GM12878 (cell line): ENCODE measurements at regions not wholly inside any gene's neighbourhood (a gene's known extent, or its start where the extent isn't known, plus 50 kb on each side); places are given as distances from the start of the nearest gene placed in this dataset.

Experiments used
- ATAC-seq: fragments of 200-7000 bp; cut with Tn5 transposase; 3 replicates; pipeline ENCODE4 v1.9.1; 2020; ENCODE audit warnings: mild to moderate bottlenecking, moderate library complexity
- BruUV-seq: library from RNA; stranded (reverse); fragments of 400-500 nt; replicated peaks from 2 replicates; lab custom pipeline; 2021; lab: Mats Ljungman, UMichigan
- CTCF ChIA-PET: fragments of 300-600 bp; sonication (Branson Sonifier 250); formaldehyde crosslinking; extraction: SDS; loops from one replicate; lab custom pipeline; 2021; ENCODE audit warnings: inconsistent platforms; lab: Yijun Ruan, JAX
- POLR2A ChIA-PET: fragments of 350-600 bp; formaldehyde crosslinking; extraction: SDS; loops from one replicate; lab custom pipeline; 2021; ENCODE audit warnings: inconsistent platforms; lab: Charles Lee
- RAD21 ChIA-PET: fragments of 300-600 bp; sonication (Branson Sonifier 250); formaldehyde crosslinking; loops from one replicate; lab custom pipeline; 2023; ENCODE audit warnings: antibody characterized with exemption; ENCODE audit not compliant: unreplicated experiment; lab: Charles Lee
- SMC1A ChIA-PET: fragments of 300-600 bp; sonication (Branson Sonifier 250); formaldehyde crosslinking; loops from one replicate; lab custom pipeline; 2023; ENCODE audit not compliant: unreplicated experiment, uncharacterized antibody; lab: Charles Lee
- DNase-seq: peaks from one replicate; pipeline ENCODE4 v3.0.0-alpha.2; 2011; ENCODE audit warnings: low read depth, low spot score
- FAIRE-seq: peaks from 3 replicates; lab custom pipeline; 2011; peaks lifted over from hg19 to GRCh38; lab: Jason Lieb, UNC
- H2AFZ ChIP-seq: 2 replicates; pipeline ENCODE4 v1.6.0; 2011; ENCODE audit warnings: low read depth, low read length, control low read depth; ENCODE audit not compliant: control insufficient read depth
- H3K27ac ChIP-seq: 2 replicates; pipeline ENCODE4 v1.5.1; 2011; ENCODE audit warnings: control low read depth; ENCODE audit not compliant: control insufficient read depth, insufficient read depth
- H3K27me3 ChIP-seq, 2 experiments: replicated peaks in 1 of 2; 2 replicates each; pipeline versions ENCODE4 v1.6.0 to v1.6.1; 2011; ENCODE audit warnings: low read length in 1 of 2; ENCODE audit not compliant: control insufficient read depth in 2 of 2, insufficient read depth in 2 of 2
- H3K36me3 ChIP-seq, 2 experiments: 2 replicates each; pipeline ENCODE4 v1.5.1; 2011; ENCODE audit warnings: low read length in 1 of 2; ENCODE audit not compliant: control insufficient read depth in 2 of 2, insufficient read depth in 2 of 2
- H3K4me1 ChIP-seq: 2 replicates; pipeline ENCODE4 v1.6.1; 2011; ENCODE audit warnings: mild to moderate bottlenecking, low read length, moderate library complexity, mixed read lengths; ENCODE audit not compliant: control insufficient read depth, insufficient read depth
- H3K4me2 ChIP-seq: 2 replicates; pipeline ENCODE4 v1.6.0; 2011; ENCODE audit warnings: control low read depth; ENCODE audit not compliant: control insufficient read depth, insufficient read depth
- H3K4me3 ChIP-seq: fragments of 200-600 bp; sonication (generic); 2 replicates; pipeline ENCODE4 v1.5.1; 2016
- H3K79me2 ChIP-seq: 2 replicates; pipeline ENCODE4 v1.6.0; 2011; ENCODE audit warnings: low read length; ENCODE audit not compliant: control insufficient read depth, insufficient read depth
- H3K9ac ChIP-seq: 2 replicates; pipeline ENCODE4 v1.8.0; 2011; ENCODE audit warnings: low read length, control low read depth, mixed read lengths; ENCODE audit not compliant: control insufficient read depth, insufficient read depth
- H3K9me3 ChIP-seq: replicated peaks from 3 replicates; pipeline ENCODE4 v1.5.1; 2011; ENCODE audit warnings: mild to moderate bottlenecking, low read length; ENCODE audit not compliant: control insufficient read depth, insufficient read depth
- H4K20me1 ChIP-seq: 2 replicates; pipeline ENCODE4 v1.6.0; 2011; ENCODE audit not compliant: control insufficient read depth, insufficient read depth
- CBX5 ChIP-seq: sonication (generic); IDR thresholded peaks from 2 replicates; pipeline ENCODE4 v1.6.1; 2016; ENCODE audit warnings: low read depth, moderate library complexity, mild to moderate bottlenecking, inconsistent platforms
- CHD1 ChIP-seq: IDR thresholded peaks from 2 replicates; pipeline ENCODE4 v1.6.1; 2012; ENCODE audit warnings: low read depth, low read length, improper control_type of control experiment
- HDAC6 ChIP-seq: fragments of 200-600 bp; sonication (generic); IDR thresholded peaks from one replicate; pipeline ENCODE4 v1.8.0; 2017; ENCODE audit warnings: antibody characterized with exemption; ENCODE audit not compliant: unreplicated experiment
- IKZF1 ChIP-seq: fragments of 450-650 bp; conservative IDR thresholded peaks from 2 replicates; pipeline ENCODE4 v1.6.1; 2017; ENCODE audit warnings: antibody characterized with exemption, mild to moderate bottlenecking
- MEF2B ChIP-seq: fragments of 450-650 bp; IDR thresholded peaks from 2 replicates; pipeline ENCODE4 v1.6.1; 2018; ENCODE audit warnings: mild to moderate bottlenecking, moderate library complexity; ENCODE audit not compliant: partially characterized antibody, poor library complexity, severe bottlenecking
- MYB ChIP-seq: fragments of 150-350 bp; IDR thresholded peaks from 2 replicates; pipeline ENCODE4 v1.6.1; 2014; ENCODE audit warnings: mild to moderate bottlenecking, low read depth, low read length, borderline replicate concordance
- SMARCA5 ChIP-seq: fragments of 450-650 bp; IDR thresholded peaks from 2 replicates; pipeline ENCODE4 v1.6.1; 2017; ENCODE audit warnings: mild to moderate bottlenecking
- SREBF2 ChIP-seq: IDR thresholded peaks from 2 replicates; pipeline ENCODE4 v1.6.1; 2012; ENCODE audit warnings: mild to moderate bottlenecking, low read length
- SUZ12 ChIP-seq: fragments of 200-600 bp; sonication (generic); IDR thresholded peaks from one replicate; pipeline ENCODE4 v1.6.1; 2018; ENCODE audit warnings: antibody characterized with exemption, mild to moderate bottlenecking; ENCODE audit not compliant: unreplicated experiment
- TARDBP ChIP-seq: IDR thresholded peaks from 2 replicates; pipeline ENCODE4 v1.6.1; 2016; ENCODE audit warnings: borderline replicate concordance
- ZNF274 ChIP-seq: IDR thresholded peaks from one replicate; pipeline ENCODE4 v1.8.0; 2011; ENCODE audit not compliant: insufficient read length, insufficient read depth
- WGBS: methylation state at CpG from one replicate; pipeline ENCODE4 v1.1.6; 2016; ENCODE audit warnings: low lambda C conversion rate; ENCODE audit not compliant: insufficient replicate concordance, insufficient coverage; ENCODE audit errors: missing lambda C conversion rate; 5-methylcytosine and 5-hydroxymethylcytosine counted together
- in situ Hi-C: fragments of 300-500 bp; cut with MboI; formaldehyde crosslinking; loops from 9 replicates; pipeline ENCODE4 v1.14.3; 2018; ENCODE audit warnings: mixed read lengths
- intact Hi-C: fragments of 100-400 bp; cut with micrococcal nuclease; formaldehyde crosslinking; loops from one replicate; pipeline ENCODE4 v1.14.2; 2022; ENCODE audit not compliant: unreplicated experiment
- TF ChIP-seq, protein P1 (sequence below): fragments of 450-650 bp; IDR thresholded peaks from 2 replicates; pipeline ENCODE4 v1.6.1; 2014; ENCODE audit warnings: mild to moderate bottlenecking
- TF ChIP-seq, protein P2 (sequence below): IDR thresholded peaks from 2 replicates; pipeline ENCODE4 v1.6.1; 2012; ENCODE audit warnings: mild to moderate bottlenecking, low read depth, low read length
- TF ChIP-seq, protein P3 (sequence below): fragments of 450-650 bp; IDR thresholded peaks from 2 replicates; pipeline ENCODE4 v1.6.1; 2017; ENCODE audit warnings: borderline replicate concordance
- TF ChIP-seq, protein P4 (sequence below), 3 experiments: IDR thresholded peaks in 2 of 3; conservative IDR thresholded peaks in 1 of 3; 2 replicates each; pipeline ENCODE4 v1.5.1; 2011; ENCODE audit warnings: low read depth in 3 of 3, low read length in 3 of 3, mild to moderate bottlenecking in 3 of 3, control low read depth in 2 of 3, moderate library complexity in 2 of 3, inconsistent platforms in 1 of 3, mixed read lengths in 1 of 3; ENCODE audit not compliant: control insufficient read depth in 2 of 3, insufficient read depth in 1 of 3; ENCODE audit errors: extremely low read depth in 1 of 3

DNA sequence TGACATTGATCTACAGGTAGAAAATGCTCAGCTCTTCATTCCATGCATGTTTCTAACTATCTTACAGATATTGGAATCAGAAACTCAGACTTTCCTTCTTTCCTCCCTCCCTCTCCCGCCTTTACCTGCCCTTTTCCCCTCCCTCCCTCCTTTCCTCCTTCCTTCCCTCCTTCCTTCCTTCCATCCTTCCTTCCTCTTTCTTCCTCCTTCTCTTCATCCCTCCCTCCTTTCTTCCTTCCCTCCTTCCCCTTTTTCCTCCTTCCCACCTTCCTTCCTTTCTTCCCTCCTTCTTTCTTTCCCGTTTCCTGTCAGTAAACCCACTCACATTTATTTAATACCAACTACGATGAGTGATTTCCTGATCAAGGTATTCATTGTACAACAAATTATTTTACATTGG, 113.4 kb upstream of the IRS2 start:
- Histone ChIP-seq H3K4me2 (no peak overlapping the region), H3K27ac (no peak overlapping the region), H4K20me1 (no peaks in the 10 kb centered on the region), H3K4me3 (no peak overlapping the region), H2AFZ (no peak overlapping the region), H3K36me3 (no peaks in the 10 kb centered on the region), H3K9me3 (no peaks in the 10 kb centered on the region), H3K4me1 (no peaks in the 10 kb centered on the region), H3K27me3 (no peaks in the 10 kb centered on the region), H3K79me2 (no peaks in the 10 kb centered on the region), H3K9ac (no peak overlapping the region)
- RAD21 ChIA-PET = no interaction called here
- intact Hi-C loops (no loop called here), in situ Hi-C loops (no loop called here)
- DNase-seq (no peak), FAIRE-seq (no peak), ATAC-seq (no peak)
- no TSS peak for BruUV-seq
- WGBS = 12% methylated on average over 3 of the region's 3 CpGs
- TF ChIP-seq, protein P1, sequence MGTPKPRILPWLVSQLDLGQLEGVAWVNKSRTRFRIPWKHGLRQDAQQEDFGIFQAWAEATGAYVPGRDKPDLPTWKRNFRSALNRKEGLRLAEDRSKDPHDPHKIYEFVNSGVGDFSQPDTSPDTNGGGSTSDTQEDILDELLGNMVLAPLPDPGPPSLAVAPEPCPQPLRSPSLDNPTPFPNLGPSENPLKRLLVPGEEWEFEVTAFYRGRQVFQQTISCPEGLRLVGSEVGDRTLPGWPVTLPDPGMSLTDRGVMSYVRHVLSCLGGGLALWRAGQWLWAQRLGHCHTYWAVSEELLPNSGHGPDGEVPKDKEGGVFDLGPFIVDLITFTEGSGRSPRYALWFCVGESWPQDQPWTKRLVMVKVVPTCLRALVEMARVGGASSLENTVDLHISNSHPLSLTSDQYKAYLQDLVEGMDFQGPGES = no peak
- TF ChIP-seq, protein P2, sequence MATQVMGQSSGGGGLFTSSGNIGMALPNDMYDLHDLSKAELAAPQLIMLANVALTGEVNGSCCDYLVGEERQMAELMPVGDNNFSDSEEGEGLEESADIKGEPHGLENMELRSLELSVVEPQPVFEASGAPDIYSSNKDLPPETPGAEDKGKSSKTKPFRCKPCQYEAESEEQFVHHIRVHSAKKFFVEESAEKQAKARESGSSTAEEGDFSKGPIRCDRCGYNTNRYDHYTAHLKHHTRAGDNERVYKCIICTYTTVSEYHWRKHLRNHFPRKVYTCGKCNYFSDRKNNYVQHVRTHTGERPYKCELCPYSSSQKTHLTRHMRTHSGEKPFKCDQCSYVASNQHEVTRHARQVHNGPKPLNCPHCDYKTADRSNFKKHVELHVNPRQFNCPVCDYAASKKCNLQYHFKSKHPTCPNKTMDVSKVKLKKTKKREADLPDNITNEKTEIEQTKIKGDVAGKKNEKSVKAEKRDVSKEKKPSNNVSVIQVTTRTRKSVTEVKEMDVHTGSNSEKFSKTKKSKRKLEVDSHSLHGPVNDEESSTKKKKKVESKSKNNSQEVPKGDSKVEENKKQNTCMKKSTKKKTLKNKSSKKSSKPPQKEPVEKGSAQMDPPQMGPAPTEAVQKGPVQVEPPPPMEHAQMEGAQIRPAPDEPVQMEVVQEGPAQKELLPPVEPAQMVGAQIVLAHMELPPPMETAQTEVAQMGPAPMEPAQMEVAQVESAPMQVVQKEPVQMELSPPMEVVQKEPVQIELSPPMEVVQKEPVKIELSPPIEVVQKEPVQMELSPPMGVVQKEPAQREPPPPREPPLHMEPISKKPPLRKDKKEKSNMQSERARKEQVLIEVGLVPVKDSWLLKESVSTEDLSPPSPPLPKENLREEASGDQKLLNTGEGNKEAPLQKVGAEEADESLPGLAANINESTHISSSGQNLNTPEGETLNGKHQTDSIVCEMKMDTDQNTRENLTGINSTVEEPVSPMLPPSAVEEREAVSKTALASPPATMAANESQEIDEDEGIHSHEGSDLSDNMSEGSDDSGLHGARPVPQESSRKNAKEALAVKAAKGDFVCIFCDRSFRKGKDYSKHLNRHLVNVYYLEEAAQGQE = no peak
- TF ChIP-seq HDAC6 (no peak), CBX5 (no peak), CHD1 (no peak), SUZ12 (no peak), TARDBP (no peak), ZNF274 (no peak), MYB (no peak), IKZF1 (no peak), MEF2B (no peak), SMARCA5 (no peak), SREBF2 (no peak)
- TF ChIP-seq, protein P3, sequence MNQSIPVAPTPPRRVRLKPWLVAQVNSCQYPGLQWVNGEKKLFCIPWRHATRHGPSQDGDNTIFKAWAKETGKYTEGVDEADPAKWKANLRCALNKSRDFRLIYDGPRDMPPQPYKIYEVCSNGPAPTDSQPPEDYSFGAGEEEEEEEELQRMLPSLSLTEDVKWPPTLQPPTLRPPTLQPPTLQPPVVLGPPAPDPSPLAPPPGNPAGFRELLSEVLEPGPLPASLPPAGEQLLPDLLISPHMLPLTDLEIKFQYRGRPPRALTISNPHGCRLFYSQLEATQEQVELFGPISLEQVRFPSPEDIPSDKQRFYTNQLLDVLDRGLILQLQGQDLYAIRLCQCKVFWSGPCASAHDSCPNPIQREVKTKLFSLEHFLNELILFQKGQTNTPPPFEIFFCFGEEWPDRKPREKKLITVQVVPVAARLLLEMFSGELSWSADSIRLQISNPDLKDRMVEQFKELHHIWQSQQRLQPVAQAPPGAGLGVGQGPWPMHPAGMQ = no peak
- TF ChIP-seq, protein P4, sequence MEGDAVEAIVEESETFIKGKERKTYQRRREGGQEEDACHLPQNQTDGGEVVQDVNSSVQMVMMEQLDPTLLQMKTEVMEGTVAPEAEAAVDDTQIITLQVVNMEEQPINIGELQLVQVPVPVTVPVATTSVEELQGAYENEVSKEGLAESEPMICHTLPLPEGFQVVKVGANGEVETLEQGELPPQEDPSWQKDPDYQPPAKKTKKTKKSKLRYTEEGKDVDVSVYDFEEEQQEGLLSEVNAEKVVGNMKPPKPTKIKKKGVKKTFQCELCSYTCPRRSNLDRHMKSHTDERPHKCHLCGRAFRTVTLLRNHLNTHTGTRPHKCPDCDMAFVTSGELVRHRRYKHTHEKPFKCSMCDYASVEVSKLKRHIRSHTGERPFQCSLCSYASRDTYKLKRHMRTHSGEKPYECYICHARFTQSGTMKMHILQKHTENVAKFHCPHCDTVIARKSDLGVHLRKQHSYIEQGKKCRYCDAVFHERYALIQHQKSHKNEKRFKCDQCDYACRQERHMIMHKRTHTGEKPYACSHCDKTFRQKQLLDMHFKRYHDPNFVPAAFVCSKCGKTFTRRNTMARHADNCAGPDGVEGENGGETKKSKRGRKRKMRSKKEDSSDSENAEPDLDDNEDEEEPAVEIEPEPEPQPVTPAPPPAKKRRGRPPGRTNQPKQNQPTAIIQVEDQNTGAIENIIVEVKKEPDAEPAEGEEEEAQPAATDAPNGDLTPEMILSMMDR (IDR thresholded peaks at IDR 0.05 in 2 of 3, conservative IDR thresholded peaks at IDR 0.05 in 1 of 3; ENCODE audit: control insufficient read depth in 2 of 3, extremely low read depth in 1 of 3, insufficient read depth in 1 of 3, low read depth in 3 of 3, low read length in 3 of 3) = no peak
- SMC1A ChIA-PET = no interaction called here
- CTCF ChIA-PET = no interaction called here
- POLR2A ChIA-PET = no interaction called here
